Activated CD8-positive, alpha-beta memory T cell treated with anti-CD3 and anti-CD28 coated beads, Interleukin-2, amount 50 U/mL, for 4 hours (primary cell): ENCODE measurements at regions not wholly inside any gene's neighbourhood (a gene's known extent, or its start where the extent isn't known, plus 50 kb on each side); places are given as distances from the start of the nearest gene placed in this dataset.

ENCODE experiments used
- DNase-seq: peaks from one replicate; pipeline ENCODE4 v3.0.0-alpha.2; 2020

GRCh38 chrX:21056622-21057021 is 317.6 kb upstream of the CNKSR2 start:
- no peak for DNase-seq

GRCh38 chrX:21047034-21047455 is 327.2 kb upstream of the CNKSR2 start:
- DNase-seq = no peak

GRCh38 chrX:21014326-21014725 is 359.9 kb upstream of the CNKSR2 start:
- DNase-seq = no peak

GRCh38 chrX:21004835-21005234 is 369.4 kb upstream of the CNKSR2 start:
- no peak for DNase-seq

GRCh38 chrX:20995829-20996228 is 378.4 kb upstream of the CNKSR2 start:
- DNase-seq = no peak

- no peak for DNase-seq
Observed at GRCh38 chrX:20989361-20989760, 384.9 kb upstream of the CNKSR2 start.

GRCh38 chrX:20988804-20989203 is 385.4 kb upstream of the CNKSR2 start:
- no peak for DNase-seq

- DNase-seq = no peak
Observed at GRCh38 chrX:20988118-20988517, 386.1 kb upstream of the CNKSR2 start.

- DNase-seq = no peak
Observed at GRCh38 chrX:20980426-20980825, 393.8 kb upstream of the CNKSR2 start.

GRCh38 chrX:20974326-20974725 is 399.9 kb upstream of the CNKSR2 start:
- DNase-seq = no peak

GRCh38 chrX:20973038-20973437 is 401.2 kb upstream of the CNKSR2 start:
- DNase-seq = no peak

- no peak for DNase-seq
Observed at GRCh38 chrX:20971250-20971649, 403.0 kb upstream of the CNKSR2 start.

GRCh38 chrX:20969565-20969964 is 404.7 kb upstream of the CNKSR2 start:
- DNase-seq = no peak

GRCh38 chrX:20968996-20969395 is 405.2 kb upstream of the CNKSR2 start:
- DNase-seq = no peak

GRCh38 chrX:20967725-20968124 is 406.5 kb upstream of the CNKSR2 start:
- DNase-seq = no peak

GRCh38 chrX:20965270-20966044 is 408.8 kb upstream of the CNKSR2 start:
- no peak for DNase-seq

- DNase-seq = no peak
Observed at GRCh38 chrX:20954014-20954413, 420.2 kb upstream of the CNKSR2 start.

GRCh38 chrX:20952180-20952579 is 422.0 kb upstream of the CNKSR2 start:
- no peak for DNase-seq

- DNase-seq = no peak
Observed at GRCh38 chrX:20951016-20951810, 423.0 kb upstream of the CNKSR2 start.

- DNase-seq = no peak
Observed at GRCh38 chrX:20947411-20947912, 426.8 kb upstream of the CNKSR2 start.

- no peak for DNase-seq
Observed at GRCh38 chrX:20913760-20914159, 460.5 kb upstream of the CNKSR2 start.

- no peak for DNase-seq
Observed at GRCh38 chrX:20906571-20906970, 467.6 kb upstream of the CNKSR2 start.

- DNase-seq = no peak
Observed at GRCh38 chrX:20884565-20884964, 489.7 kb upstream of the CNKSR2 start.

GRCh38 chrX:20863649-20864048 is 510.6 kb upstream of the CNKSR2 start:
- DNase-seq = no peak
